A673 (cell line): ENCODE measurements at regions not wholly inside any gene's neighbourhood (a gene's known extent, or its start where the extent isn't known, plus 50 kb on each side); places are given as distances from the start of the nearest gene placed in this dataset.
A peak's percentile ranks its signal among the peaks of the same experiment; 100 is the strongest.
"Not testable (repeated sequence)": the region's sequence is repeated elsewhere in the genome, so short reads cannot be mapped to it uniquely, and the experiment has no call there.

ENCODE experiments used
- BruUV-seq: library from RNA; stranded (reverse); fragments of 400-500 nt; replicated peaks from 2 replicates; lab custom pipeline; 2021; lab: Mats Ljungman, UMichigan
- CTCF ChIA-PET: fragments of 300-600 bp; sonication (Branson Sonifier 250); formaldehyde crosslinking; loops from one replicate; lab custom pipeline; 2022; ENCODE audit warnings: antibody characterized with exemption; lab: Charles Lee
- POLR2A ChIA-PET: fragments of 300-600 bp; sonication (Branson Sonifier 250); formaldehyde crosslinking; loops from one replicate; lab custom pipeline; 2022; ENCODE audit warnings: antibody characterized with exemption; ENCODE audit not compliant: low non-redundant PET; lab: Charles Lee
- DNase-seq: peaks from one replicate; pipeline ENCODE4 v3.0.0-alpha.2; 2015; ENCODE audit warnings: low spot score
- H3K27ac ChIP-seq: fragments of 200-600 bp; sonication (generic); 2 replicates; pipeline ENCODE4 v1.5.1; 2016; ENCODE audit warnings: mixed run types, low read depth, mild to moderate bottlenecking, mixed read lengths, antibody characterized with exemption, low read length; ENCODE audit not compliant: poor library complexity, severe bottlenecking
- H3K27me3 ChIP-seq: fragments of 200-600 bp; sonication (generic); replicated peaks from 2 replicates; pipeline ENCODE4 v1.6.1; 2017; ENCODE audit warnings: mixed run types, low read depth, mild to moderate bottlenecking, mixed read lengths, antibody characterized with exemption, low read length; ENCODE audit not compliant: insufficient read depth, poor library complexity
- H3K36me3 ChIP-seq: fragments of 200-600 bp; sonication (generic); 2 replicates; pipeline ENCODE4 v1.6.1; 2016; ENCODE audit warnings: mixed run types, mild to moderate bottlenecking, mixed read lengths, antibody characterized with exemption, low read length; ENCODE audit not compliant: insufficient read depth, poor library complexity, severe bottlenecking
- H3K4me1 ChIP-seq: fragments of 200-600 bp; sonication (generic); 2 replicates; pipeline ENCODE4 v1.6.1; 2017; ENCODE audit warnings: mixed run types, mild to moderate bottlenecking, mixed read lengths, antibody characterized with exemption, low read length; ENCODE audit not compliant: insufficient read depth, poor library complexity, severe bottlenecking
- H3K4me3 ChIP-seq: fragments of 200-600 bp; sonication (generic); 2 replicates; pipeline ENCODE4 v1.5.1; 2016; ENCODE audit warnings: low read depth, mixed run types, mild to moderate bottlenecking, mixed read lengths, low read length; ENCODE audit not compliant: poor library complexity, severe bottlenecking
- H3K9me3 ChIP-seq: fragments of 200-600 bp; sonication (generic); 2 replicates; pipeline ENCODE4 v1.6.1; 2016; ENCODE audit warnings: mixed run types, low read depth, mild to moderate bottlenecking, mixed read lengths, antibody characterized with exemption, low read length; ENCODE audit not compliant: poor library complexity, severe bottlenecking
- EZH2 ChIP-seq: fragments of 200-600 bp; sonication (generic); IDR thresholded peaks from 2 replicates; pipeline ENCODE4 v1.6.1; 2017; ENCODE audit warnings: borderline replicate concordance, low read depth, mild to moderate bottlenecking, mixed read lengths, antibody characterized with exemption, low read length; ENCODE audit not compliant: poor library complexity, severe bottlenecking
- intact Hi-C: fragments of 100-400 bp; cut with micrococcal nuclease; formaldehyde crosslinking; loops from one replicate; pipeline ENCODE4 v1.10.0; 2022; ENCODE audit not compliant: unreplicated experiment
- TF ChIP-seq, protein P1 (sequence below): fragments of 300-800, 200-600 bp; sonication (generic); conservative IDR thresholded peaks from 2 replicates; pipeline ENCODE4 v1.5.1; 2017; ENCODE audit warnings: low read depth, mild to moderate bottlenecking, antibody characterized with exemption, low read length, moderate library complexity, mixed read lengths

DNA sequence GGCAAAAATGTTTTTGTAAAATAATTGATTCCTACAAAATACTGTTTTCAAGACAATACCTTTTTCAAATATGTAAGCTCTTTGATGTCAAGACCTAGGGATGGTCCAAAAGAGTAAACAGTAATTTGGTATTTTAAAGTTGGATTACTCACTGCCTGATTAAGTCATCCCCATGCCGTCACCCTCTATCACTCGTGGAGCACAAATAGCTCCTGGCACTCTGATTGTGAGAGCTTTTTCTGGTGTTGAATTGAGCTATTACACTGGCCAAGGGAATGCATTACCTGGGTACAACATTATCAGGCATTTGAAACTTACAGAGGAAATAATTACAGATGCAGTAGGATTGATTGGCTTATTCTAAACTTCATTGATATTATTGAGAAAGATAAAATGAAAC is 231.9 kb upstream of the GRM3 start:
- H3K27ac ChIP-seq, result no peak overlapping the region
- intact Hi-C loops, result no loop called here
- no peaks in the 10 kb centered on the region for H3K4me1 ChIP-seq
- POLR2A ChIA-PET, result no interaction called here
- TF ChIP-seq EZH2, result no peak
- TF ChIP-seq, protein P1, sequence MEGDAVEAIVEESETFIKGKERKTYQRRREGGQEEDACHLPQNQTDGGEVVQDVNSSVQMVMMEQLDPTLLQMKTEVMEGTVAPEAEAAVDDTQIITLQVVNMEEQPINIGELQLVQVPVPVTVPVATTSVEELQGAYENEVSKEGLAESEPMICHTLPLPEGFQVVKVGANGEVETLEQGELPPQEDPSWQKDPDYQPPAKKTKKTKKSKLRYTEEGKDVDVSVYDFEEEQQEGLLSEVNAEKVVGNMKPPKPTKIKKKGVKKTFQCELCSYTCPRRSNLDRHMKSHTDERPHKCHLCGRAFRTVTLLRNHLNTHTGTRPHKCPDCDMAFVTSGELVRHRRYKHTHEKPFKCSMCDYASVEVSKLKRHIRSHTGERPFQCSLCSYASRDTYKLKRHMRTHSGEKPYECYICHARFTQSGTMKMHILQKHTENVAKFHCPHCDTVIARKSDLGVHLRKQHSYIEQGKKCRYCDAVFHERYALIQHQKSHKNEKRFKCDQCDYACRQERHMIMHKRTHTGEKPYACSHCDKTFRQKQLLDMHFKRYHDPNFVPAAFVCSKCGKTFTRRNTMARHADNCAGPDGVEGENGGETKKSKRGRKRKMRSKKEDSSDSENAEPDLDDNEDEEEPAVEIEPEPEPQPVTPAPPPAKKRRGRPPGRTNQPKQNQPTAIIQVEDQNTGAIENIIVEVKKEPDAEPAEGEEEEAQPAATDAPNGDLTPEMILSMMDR, result no peak
- no peak overlapping the region for H3K4me3 ChIP-seq
- H3K27me3 ChIP-seq, result no peaks in the 10 kb centered on the region
- CTCF ChIA-PET, result no interaction called here
- no peaks in the 10 kb centered on the region for H3K36me3 ChIP-seq
- DNase-seq, result no peak
- no peaks in the 10 kb centered on the region for H3K9me3 ChIP-seq
- no TSS peak for BruUV-seq

DNA sequence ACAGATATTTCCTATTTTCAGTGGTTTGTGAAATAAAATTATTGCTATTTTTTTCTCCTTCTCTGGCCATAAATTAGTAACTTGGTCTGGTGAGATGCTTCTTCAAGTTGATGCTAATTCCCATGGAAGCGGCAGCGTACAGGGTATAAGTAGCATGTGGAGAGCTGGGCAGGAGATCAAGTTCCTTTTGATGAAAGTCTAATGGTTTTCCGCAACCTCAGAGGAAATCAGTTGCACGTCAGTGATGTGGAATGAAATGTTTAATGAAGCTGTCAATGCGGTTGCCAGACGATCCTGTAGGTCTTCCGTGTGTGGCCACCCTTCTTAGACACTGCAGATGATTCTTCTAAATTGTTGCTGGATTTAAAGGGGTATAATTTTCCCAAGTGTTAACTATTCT is 236.4 kb upstream of the GRM3 start:
- Histone ChIP-seq H3K4me1 (no peaks in the 10 kb centered on the region), H3K27ac (no peak overlapping the region), H3K27me3 (no peaks in the 10 kb centered on the region), H3K4me3 (no peak overlapping the region), H3K36me3 (no peaks in the 10 kb centered on the region), H3K9me3 (no peaks in the 10 kb centered on the region)
- no TSS peak for BruUV-seq
- CTCF ChIA-PET, result no interaction called here
- TF ChIP-seq EZH2, result no peak
- TF ChIP-seq, protein P1, result no peak
- POLR2A ChIA-PET, result no interaction called here
- DNase-seq, result peak; percentile 4
- intact Hi-C loops, result no loop called here

DNA sequence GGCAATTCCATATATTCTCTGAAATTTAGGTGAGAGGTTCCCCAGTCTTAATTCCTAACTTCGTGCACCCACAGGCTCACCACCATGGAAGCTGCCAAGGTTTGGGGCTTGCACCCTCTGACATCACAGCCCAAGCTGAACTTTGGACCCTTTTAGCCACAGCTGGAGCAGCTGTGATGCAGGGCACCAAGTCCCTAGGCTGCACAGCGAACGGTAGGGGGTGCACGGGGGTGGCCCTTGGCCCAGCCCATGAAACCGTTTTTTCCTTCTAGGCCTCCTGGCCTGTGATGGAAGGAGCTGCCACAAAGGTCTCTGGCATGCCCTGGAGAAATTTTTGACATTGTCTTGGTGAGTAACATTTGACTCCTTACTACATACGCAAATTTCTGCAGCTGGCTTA is 251.9 kb upstream of the GRM3 start:
- no peaks in the 10 kb centered on the region for H3K27me3 ChIP-seq
- no peaks in the 10 kb centered on the region for H3K4me1 ChIP-seq
- ChIA-PET CTCF (no interaction called here), POLR2A (no interaction called here)
- DNase-seq, result no peak
- intact Hi-C loops, result no loop called here
- TF ChIP-seq EZH2, result no peak
- TF ChIP-seq, protein P1, result no peak
- no peaks in the 10 kb centered on the region for H3K9me3 ChIP-seq
- no peaks in the 10 kb centered on the region for H3K36me3 ChIP-seq
- no peak overlapping the region for H3K27ac ChIP-seq
- no TSS peak for BruUV-seq
- H3K4me3 ChIP-seq, result no peak overlapping the region

DNA sequence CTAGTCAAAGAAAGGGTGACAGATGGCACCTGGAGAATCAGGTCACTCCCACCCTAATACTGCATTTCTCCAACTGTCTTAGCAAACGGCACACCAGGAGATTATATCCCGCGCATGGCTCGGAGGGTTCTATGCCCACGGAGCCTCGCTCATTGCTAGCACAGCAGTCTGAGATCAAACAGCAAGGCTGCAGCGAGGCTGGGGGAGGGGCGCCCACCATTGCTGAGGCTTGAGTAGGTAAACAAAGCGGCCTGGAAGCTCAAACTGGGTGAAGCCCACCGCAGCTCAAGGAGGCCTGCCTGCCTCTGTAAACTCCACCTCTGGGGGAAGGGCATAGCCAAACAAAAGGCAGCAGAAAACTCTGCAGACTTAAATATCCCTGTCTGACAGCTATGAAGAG is 268.1 kb upstream of the GRM3 start:
- BruUV-seq, H3K4me3 ChIP-seq, POLR2A ChIA-PET, H3K9me3 ChIP-seq, H3K36me3 ChIP-seq, H3K27me3 ChIP-seq, CTCF ChIA-PET, intact Hi-C loops, DNase-seq, H3K27ac ChIP-seq, H3K4me1 ChIP-seq: not testable (repeated sequence)
